OCI-LY3 (cell line): ENCODE measurements at regions not wholly inside any gene's neighbourhood (a gene's known extent, or its start where the extent isn't known, plus 50 kb on each side); places are given as distances from the start of the nearest gene placed in this dataset.

ENCODE experiments used
- H2AFZ ChIP-seq: fragments of 200-600, 300-600 bp; shearing (Covaris generic); 2 replicates; pipeline ENCODE4 v1.6.0; 2014; ENCODE audit warnings: antibody characterized with exemption, low read depth, low read length
- H3K27ac ChIP-seq: fragments of 200-600, 300-600 bp; sonication (generic); 2 replicates; pipeline ENCODE4 v1.5.1; 2014; ENCODE audit warnings: mild to moderate bottlenecking, low read length, moderate library complexity, mixed read lengths
- H3K27me3 ChIP-seq: fragments of 200-600, 300-600 bp; sonication (generic); 2 replicates; pipeline ENCODE4 v1.6.1; 2014; ENCODE audit warnings: low read depth, low read length, mixed read lengths
- H3K36me3 ChIP-seq: fragments of 200-600, 300-600 bp; sonication (generic); replicated peaks from 2 replicates; pipeline ENCODE3; 2014; ENCODE audit warnings: low read depth, low read length, mixed read lengths
- H3K4me1 ChIP-seq: fragments of 300-600, 200-600 bp; sonication (generic); 2 replicates; pipeline ENCODE4 v1.6.1; 2014; ENCODE audit warnings: low read length, mixed read lengths
- H3K4me2 ChIP-seq: fragments of 200-600, 300-600 bp; sonication (generic); 2 replicates; pipeline ENCODE4 v1.6.1; 2014; ENCODE audit warnings: low read length, mixed read lengths
- H3K4me3 ChIP-seq: fragments of 300-600, 200-600 bp; sonication (generic); 2 replicates; pipeline ENCODE4 v1.5.1; 2014; ENCODE audit warnings: antibody characterized with exemption, mild to moderate bottlenecking, low read length, moderate library complexity
- H3K79me2 ChIP-seq: fragments of 300-600, 200-600 bp; shearing (Covaris generic); 2 replicates; pipeline ENCODE4 v1.6.1; 2014; ENCODE audit warnings: mild to moderate bottlenecking, low read length, mixed read lengths
- H3K9ac ChIP-seq: fragments of 300-600, 200-600 bp; shearing (Covaris generic); 2 replicates; pipeline ENCODE4 v1.6.0; 2014; ENCODE audit warnings: mild to moderate bottlenecking, low read length, moderate library complexity
- H3K9me3 ChIP-seq: fragments of 200-600, 300-600 bp; shearing (Covaris generic); 2 replicates; pipeline ENCODE4 v1.6.1; 2014; ENCODE audit warnings: low read length, mixed read lengths; ENCODE audit not compliant: insufficient read depth
- H4K20me1 ChIP-seq: fragments of 200-600, 300-600 bp; sonication (generic); 2 replicates; pipeline ENCODE4 v1.6.1; 2016; ENCODE audit warnings: low read length, mixed read lengths; ENCODE audit not compliant: insufficient read depth
- CTCF ChIP-seq: fragments of 200-600, 300-600 bp; sonication (generic); IDR thresholded peaks from 2 replicates; pipeline ENCODE4 v1.5.1; 2014; ENCODE audit warnings: antibody characterized with exemption, low read length, low read depth
- EZH2phosphoT487 ChIP-seq: fragments of 200-600 bp; shearing (Covaris generic); IDR thresholded peaks from 2 replicates; pipeline ENCODE4 v1.6.1; 2018; ENCODE audit warnings: antibody characterized with exemption, mixed run types, low read depth

GRCh38 chr2:10964052-10964790 lies 52.5 kb downstream of the KCNF1 start:
- Histone ChIP-seq H3K27ac (no peak overlapping the region), H3K27me3 (peaks cover 21% of the 10 kb centered on the region; the same call in 1 of the 2 replicates), H3K79me2 (no peaks in the 10 kb centered on the region), H3K4me3 (no peak overlapping the region), H3K36me3 (no peaks in the 10 kb centered on the region), H3K9me3 (no peaks in the 10 kb centered on the region), H4K20me1 (no peaks in the 10 kb centered on the region), H3K4me1 (peaks cover 18% of the 10 kb centered on the region), H3K9ac (no peak overlapping the region), H3K4me2 (peak overlapping the region; percentile 27; the same call in 1 of the 2 replicates), H2AFZ (no peak overlapping the region)
- TF ChIP-seq EZH2phosphoT487 = no peak
- TF ChIP-seq CTCF = no peak

GRCh38 chr2:10965241-10965843 lies 53.6 kb downstream of the KCNF1 start:
- no peak overlapping the region for H3K4me2 ChIP-seq
- peaks cover 18% of the 10 kb centered on the region for H3K4me1 ChIP-seq
- H4K20me1 ChIP-seq = no peaks in the 10 kb centered on the region
- H3K4me3 ChIP-seq = no peak overlapping the region
- peaks cover 31% of the 10 kb centered on the region for H3K27me3 ChIP-seq
- no peak overlapping the region for H3K27ac ChIP-seq
- H3K9me3 ChIP-seq = no peaks in the 10 kb centered on the region
- H3K79me2 ChIP-seq = no peaks in the 10 kb centered on the region
- TF ChIP-seq EZH2phosphoT487 = no peak
- TF ChIP-seq CTCF = no peak
- no peak overlapping the region for H3K9ac ChIP-seq
- no peak overlapping the region for H2AFZ ChIP-seq
- no peaks in the 10 kb centered on the region for H3K36me3 ChIP-seq

GRCh38 chr2:10966056-10966455 lies 54.3 kb downstream of the KCNF1 start:
- no peaks in the 10 kb centered on the region for H3K79me2 ChIP-seq
- H3K27ac ChIP-seq = no peak overlapping the region
- H3K4me1 ChIP-seq = peaks cover 18% of the 10 kb centered on the region
- H3K9me3 ChIP-seq = no peaks in the 10 kb centered on the region
- TF ChIP-seq CTCF = no peak
- no peak for TF ChIP-seq EZH2phosphoT487
- no peak overlapping the region for H2AFZ ChIP-seq
- no peak overlapping the region for H3K4me2 ChIP-seq
- no peaks in the 10 kb centered on the region for H3K36me3 ChIP-seq
- H4K20me1 ChIP-seq = no peaks in the 10 kb centered on the region
- H3K9ac ChIP-seq = no peak overlapping the region
- H3K4me3 ChIP-seq = no peak overlapping the region
- peaks cover 34% of the 10 kb centered on the region for H3K27me3 ChIP-seq

- Histone ChIP-seq H3K4me3 (no peak overlapping the region), H3K27me3 (peaks cover 34% of the 10 kb centered on the region), H3K27ac (no peak overlapping the region), H3K9ac (no peak overlapping the region), H4K20me1 (no peaks in the 10 kb centered on the region), H3K9me3 (no peaks in the 10 kb centered on the region), H3K79me2 (no peaks in the 10 kb centered on the region), H3K4me2 (no peak overlapping the region), H2AFZ (no peak overlapping the region), H3K4me1 (peaks cover 18% of the 10 kb centered on the region), H3K36me3 (no peaks in the 10 kb centered on the region)
- TF ChIP-seq EZH2phosphoT487 = no peak
- no peak for TF ChIP-seq CTCF
These were observed 55.0 kb downstream of the KCNF1 start for GRCh38 chr2:10966741-10967140.
